HG03520 (cell line): ENCODE measurements at regions not wholly inside any gene's neighbourhood (a gene's known extent, or its start where the extent isn't known, plus 50 kb on each side); places are given as distances from the start of the nearest gene placed in this dataset.
"Not testable (repeated sequence)": the region's sequence is repeated elsewhere in the genome, so short reads cannot be mapped to it uniquely, and the experiment has no call there.

Source experiments
- ATAC-seq: cut with Tn5 transposase; IDR thresholded peaks from one replicate; pipeline ENCODE4 v1.9.1; 2021; ENCODE audit warnings: mild to moderate bottlenecking, moderate library complexity; ENCODE audit not compliant: unreplicated experiment

DNA sequence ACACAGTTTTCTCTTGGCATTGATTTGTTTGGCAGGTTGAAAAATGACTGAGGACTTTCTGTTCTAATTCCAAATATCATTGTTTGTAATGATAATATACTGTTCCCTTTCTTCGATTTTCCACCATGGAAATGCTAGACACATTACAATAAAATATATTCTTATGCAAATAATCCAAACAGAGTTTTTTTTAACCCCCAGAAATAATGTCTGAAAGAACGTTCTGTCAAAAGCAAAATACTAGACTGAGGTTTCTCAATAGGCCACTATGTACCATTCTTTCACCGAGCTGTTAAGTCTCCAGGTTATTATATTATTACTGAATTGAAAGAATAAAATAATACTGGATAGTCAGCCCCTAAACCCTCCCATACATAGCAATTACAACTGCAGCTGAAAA lies 312.5 kb downstream of the ZIC3 start:
- no peak for ATAC-seq

GRCh38 chrX:137882960-137883359 lies 317.0 kb downstream of the ZIC3 start:
- ATAC-seq, result no peak

DNA sequence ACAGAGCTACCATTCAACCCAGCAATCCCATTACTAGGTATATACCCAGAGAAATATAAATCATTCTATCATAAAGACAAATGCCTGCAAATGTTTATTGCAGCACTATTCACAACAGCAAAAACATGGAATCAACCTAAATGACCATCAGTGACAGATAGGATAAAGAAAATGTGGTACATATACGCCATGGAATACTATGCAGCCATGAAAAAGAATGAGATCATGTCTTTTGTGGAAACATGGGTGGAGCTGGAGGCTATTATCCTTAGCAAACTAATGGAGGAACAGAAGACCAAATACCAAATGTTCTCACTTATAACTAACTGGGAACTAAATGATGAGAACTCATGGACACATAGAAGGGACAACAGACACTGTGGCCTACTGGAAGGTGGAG lies 318.9 kb downstream of the ZIC3 start:
- ATAC-seq, result not testable (repeated sequence)

DNA sequence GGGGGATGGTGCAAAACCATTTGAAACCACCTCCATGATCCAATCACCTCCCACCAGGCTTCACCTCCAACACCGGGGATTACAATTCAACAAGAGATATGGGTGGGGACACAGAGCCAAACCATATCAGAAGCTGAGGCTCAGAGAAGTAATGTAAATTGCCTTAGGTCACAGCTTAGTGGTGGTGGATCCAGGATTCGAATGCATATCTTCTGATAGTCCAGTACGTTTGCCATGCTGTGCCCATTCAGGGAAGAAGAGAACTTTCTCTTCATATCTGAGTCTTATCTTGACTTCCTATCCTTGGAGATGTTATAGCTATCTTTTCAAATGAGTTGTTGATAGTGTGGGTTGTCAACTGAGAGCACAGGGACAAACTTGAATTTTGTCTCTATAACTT lies 325.5 kb downstream of the ZIC3 start:
- no peak for ATAC-seq

DNA sequence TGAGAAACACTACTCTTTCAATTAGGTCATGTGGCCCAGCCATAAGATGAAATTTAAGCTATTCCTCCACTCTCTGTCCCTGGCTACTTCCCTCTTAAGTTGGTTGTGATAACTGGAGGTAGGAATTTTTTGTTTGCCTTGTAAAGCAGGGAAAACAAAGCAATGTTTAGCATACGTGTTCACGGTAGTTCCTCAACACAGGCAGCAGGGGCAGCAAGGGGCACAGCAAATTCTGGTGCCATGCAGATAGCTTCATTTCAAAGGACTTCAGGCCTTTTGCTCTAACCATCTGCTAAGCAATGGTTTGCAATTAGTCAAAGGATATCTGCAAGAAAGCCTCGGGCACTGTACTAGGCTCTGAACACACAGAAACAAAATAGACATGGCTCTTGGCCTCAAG lies 330.2 kb downstream of the ZIC3 start:
- ATAC-seq, result no peak

- no peak for ATAC-seq
Measured at GRCh38 chrX:137915466-137915865, 349.5 kb downstream of the ZIC3 start.

DNA sequence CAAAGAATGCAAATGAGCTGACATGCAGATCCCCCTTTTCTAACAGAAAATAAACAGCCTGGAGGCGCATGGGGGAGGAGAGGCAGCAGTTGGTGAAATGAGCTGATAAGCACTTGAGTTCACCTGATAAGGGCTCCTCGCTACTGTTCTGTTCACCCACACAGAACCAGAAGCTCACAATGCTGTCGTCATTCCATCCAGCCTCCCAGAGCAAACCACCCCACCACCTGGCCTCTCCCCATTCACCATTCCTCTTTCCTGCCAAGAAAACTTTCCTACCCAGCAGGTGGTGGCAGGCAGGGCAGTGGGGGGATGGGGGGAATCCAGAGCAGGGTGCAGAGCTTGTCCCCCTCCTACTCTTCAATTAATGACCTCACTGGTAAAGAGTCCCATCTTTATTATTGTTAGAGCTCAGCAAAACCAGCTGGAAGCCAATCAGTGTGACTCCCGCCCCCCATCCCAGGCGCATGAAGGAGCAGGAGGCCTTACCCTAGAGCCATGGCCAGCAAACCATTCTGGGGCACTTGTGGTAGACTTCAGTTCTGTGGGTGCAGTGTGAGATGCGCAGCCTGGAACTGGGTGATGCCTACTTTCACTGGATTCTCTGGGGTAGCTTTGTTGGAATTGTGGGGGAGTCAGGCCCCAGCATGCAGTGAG lies 350.3 kb downstream of the ZIC3 start:
- no peak for ATAC-seq

DNA sequence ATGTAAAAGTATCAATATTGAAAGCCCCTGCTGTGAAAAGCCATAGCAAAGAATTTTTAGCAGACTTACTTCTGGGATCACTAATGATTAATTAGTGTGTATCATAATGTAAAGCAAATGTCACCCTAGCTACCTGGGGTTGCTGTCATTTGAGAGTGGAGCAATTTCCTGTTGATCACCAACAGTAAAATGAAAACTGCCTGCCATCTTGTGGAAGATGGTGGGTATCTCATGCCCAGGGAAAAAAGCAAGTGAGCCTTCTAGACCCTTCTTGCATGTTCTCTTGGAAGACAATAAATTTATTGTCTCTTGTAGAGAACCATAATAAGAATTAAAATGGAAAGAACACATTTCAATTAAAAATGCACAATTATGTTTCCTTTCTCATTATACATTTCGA lies 360.2 kb downstream of the ZIC3 start:
- no peak for ATAC-seq

- ATAC-seq, result no peak
Measured at GRCh38 chrX:137929951-137930350, 364.0 kb downstream of the ZIC3 start.

DNA sequence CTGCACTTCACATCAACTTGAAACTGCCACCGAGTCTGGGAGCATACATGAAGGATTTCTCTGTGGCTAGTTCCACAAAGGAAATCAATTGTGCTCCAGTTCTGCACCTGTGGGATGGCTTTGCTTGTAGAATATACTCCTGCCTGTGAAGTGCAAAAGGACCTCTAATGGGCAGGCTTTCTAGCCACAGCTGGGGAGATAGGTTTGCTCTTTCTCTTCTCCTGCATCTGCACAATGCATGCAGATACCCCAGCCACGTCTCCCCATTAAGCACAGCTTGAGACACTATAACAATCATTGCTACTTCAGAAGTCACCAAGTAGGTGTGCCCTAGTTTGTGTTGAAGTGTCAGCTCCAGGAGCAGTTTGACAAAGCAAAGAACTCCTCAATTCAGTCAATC lies 364.6 kb downstream of the ZIC3 start:
- no peak for ATAC-seq

- ATAC-seq, result not testable (repeated sequence)
Measured at GRCh38 chrX:137934214-137934613, 368.3 kb downstream of the ZIC3 start.

GRCh38 chrX:137934887-137935286 lies 369.0 kb downstream of the ZIC3 start:
- not testable (repeated sequence) for ATAC-seq

- no peak for ATAC-seq
Measured at GRCh38 chrX:137945470-137945869, 379.5 kb downstream of the ZIC3 start.

- ATAC-seq, result no peak
Measured at GRCh38 chrX:137969191-137969590, 403.3 kb downstream of the ZIC3 start.

DNA sequence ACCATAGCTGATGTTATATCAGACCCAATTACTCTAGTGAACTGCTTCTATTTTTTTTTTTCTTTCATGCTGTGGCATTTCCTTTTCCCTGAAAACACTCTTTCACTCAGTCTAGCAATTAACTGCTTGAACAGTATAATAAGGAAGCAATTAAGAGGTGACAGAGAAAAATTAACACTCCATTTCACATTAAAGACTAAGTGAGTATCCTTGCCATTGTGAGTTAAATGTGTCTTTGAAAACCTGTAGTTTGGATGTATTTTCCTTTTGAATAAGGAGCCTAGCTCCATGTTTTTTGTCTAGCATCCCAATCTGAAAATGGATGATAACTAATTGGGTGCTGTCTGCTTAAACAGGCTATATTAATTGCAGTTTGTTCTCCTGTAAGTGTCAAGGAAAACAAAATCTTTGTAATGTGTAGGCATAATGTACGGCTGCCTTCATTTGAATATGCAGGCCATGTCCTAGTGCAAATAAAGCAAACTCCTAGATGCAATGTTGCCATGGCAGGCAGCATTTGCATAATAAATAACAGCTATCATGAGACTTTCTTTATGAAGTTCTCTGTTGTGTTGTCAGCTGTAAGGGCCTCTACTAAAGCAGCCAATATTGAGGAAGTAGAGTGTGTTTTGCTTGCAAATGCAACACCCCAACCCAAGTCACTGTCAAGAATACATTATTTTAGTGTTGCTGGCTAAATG lies 416.7 kb downstream of the ZIC3 start:
- no peak for ATAC-seq

GRCh38 chrX:137988470-137988869 lies 422.5 kb downstream of the ZIC3 start:
- no peak for ATAC-seq

DNA sequence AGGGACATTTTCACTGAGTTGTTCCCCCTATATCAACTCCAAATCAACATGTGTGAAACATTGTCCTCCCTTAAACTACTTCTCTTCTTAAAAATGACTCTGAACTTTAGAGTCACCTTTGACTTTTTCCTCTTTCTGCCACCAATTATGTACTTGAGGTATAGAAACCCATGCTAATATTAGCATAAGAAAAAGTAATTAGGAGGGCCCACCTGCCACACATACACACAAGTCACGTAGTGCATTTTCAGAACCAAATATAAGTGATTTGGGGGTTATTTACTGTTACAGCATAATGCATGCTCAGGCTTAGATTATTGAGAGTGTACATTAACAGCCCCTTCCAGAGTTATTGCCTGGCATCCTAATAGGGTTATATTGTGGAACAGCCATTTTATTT lies 432.7 kb downstream of the ZIC3 start:
- ATAC-seq, result no peak

DNA sequence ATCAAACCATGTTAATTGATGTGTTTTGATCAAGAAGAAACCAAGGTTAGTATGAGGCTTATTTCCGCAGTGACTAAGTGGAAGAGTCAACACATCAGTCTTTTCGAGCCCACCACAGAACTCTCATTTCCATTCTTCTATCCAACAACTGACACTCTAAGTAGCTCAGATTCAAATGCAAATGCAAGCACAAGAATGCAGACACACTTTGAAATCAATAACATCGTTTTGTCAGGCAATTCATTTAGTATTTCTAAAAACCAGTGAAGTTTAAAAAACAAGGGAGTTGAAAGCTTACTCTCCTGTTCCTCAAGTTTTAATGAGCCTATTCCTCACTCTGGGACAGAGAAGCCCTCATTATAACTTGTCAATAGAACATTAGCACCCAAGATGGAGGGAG lies 433.1 kb downstream of the ZIC3 start:
- no peak for ATAC-seq

DNA sequence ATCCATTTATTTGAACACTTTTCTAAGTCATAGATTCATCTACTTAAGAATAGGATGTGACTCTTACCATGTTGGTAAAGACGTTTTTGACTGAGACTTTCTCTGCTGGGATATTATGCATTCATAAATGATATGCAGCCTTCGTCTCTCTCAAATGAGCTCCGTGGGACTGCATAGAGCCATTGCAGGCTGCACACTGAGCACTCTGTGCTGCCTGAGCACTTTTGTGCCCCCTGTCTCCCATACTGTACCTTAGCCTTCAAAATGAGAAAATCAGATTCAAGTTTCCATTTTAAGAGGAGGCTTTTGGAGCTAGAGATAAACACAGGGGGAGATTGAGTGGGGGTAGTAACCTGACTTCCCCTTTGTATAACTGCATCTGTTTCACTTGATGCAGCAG lies 433.6 kb downstream of the ZIC3 start:
- ATAC-seq, result no peak

DNA sequence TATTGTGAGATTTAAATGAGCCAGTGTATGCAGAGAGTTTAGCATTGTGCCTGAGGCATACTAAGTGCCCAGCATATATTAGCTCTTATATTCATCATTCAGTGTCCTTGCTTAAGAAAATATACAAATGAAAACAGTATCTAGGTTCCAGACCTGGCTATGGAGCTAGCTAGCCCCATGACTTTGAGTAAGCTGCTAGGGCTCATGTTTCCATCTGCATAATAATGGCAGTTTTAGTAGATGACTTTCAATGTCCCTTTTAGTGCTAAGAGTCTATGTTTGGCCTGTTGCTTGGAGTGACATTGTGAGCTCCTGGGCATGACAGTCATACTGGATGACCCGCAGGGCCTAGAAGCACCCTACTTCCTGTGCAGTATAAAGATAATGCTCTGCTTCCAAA lies 435.3 kb downstream of the ZIC3 start:
- no peak for ATAC-seq

GRCh38 chrX:138006180-138006579 lies 440.3 kb downstream of the ZIC3 start:
- no peak for ATAC-seq

DNA sequence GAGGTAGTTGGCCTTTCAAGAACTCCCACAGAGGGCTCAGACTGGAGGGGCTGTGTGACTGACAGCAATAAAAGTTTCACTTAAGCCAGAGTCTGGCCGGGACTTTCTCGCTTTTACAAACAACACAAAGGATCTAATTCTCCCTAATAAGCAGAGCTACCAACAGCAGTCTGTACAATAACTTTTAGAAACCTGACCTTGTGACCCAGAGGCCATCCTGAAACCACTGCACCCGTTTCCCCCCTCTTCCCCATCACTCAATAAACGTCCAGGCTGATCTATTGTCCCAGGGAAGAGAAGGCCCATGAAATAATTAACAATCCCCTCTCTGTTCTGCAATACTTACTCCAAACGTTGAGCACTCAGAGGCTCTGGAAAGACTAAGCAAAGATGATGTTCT lies 442.4 kb downstream of the ZIC3 start:
- ATAC-seq, result no peak

DNA sequence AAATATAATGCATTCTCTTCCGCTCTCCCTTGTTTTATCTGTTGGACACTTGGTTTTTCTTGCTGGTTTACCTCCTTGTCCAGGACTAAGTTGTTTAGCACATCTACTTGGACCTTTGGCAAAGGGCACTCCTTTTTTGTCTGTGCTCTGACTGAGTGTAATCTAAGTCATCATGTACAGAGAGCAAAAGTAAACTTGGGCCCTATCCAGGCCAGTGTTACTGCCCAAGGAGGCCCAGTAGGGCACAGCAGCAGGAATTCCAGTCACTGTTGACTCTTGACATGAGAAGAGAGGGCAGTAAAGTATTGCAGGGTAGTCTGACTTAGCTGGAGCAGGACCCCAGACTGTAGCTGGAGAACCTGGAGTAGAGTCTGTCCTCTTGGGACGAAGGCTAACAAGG lies 445.5 kb downstream of the ZIC3 start:
- ATAC-seq, result no peak
